NCI-H128 (cell line): ENCODE measurements at regions not wholly inside any gene's neighbourhood (a gene's known extent, or its start where the extent isn't known, plus 50 kb on each side); places are given as distances from the start of the nearest gene placed in this dataset.
"Not testable (repeated sequence)": the region's sequence is repeated elsewhere in the genome, so short reads cannot be mapped to it uniquely, and the experiment has no call there.

Source experiments
- DNase-seq: peaks from one replicate; lab custom pipeline; 2025; ENCODE audit not compliant: unreplicated experiment; lab: John Stamatoyannopoulos, UW

- DNase-seq = no peak
These were observed 296.5 kb downstream of the MTX2 start for GRCh38 chr2:176565641-176566323.

- no peak for DNase-seq
These were observed 297.3 kb downstream of the MTX2 start for GRCh38 chr2:176566496-176566895.

GRCh38 chr2:176566961-176567360 lies 297.7 kb downstream of the MTX2 start:
- no peak for DNase-seq

- no peak for DNase-seq
These were observed 298.1 kb downstream of the MTX2 start for GRCh38 chr2:176567361-176567760.

- DNase-seq = no peak
These were observed 300.3 kb downstream of the MTX2 start for GRCh38 chr2:176569574-176569973.

GRCh38 chr2:176573612-176574483 lies 304.6 kb downstream of the MTX2 start:
- DNase-seq = no peak

GRCh38 chr2:176574484-176575236 lies 305.4 kb downstream of the MTX2 start:
- no peak for DNase-seq

GRCh38 chr2:176575237-176575744 lies 306.0 kb downstream of the MTX2 start:
- DNase-seq = no peak

GRCh38 chr2:176577054-176577453 lies 307.8 kb downstream of the MTX2 start:
- DNase-seq = no peak

GRCh38 chr2:176578292-176578691 lies 309.1 kb downstream of the MTX2 start:
- not testable (repeated sequence) for DNase-seq

GRCh38 chr2:176579608-176580007 lies 310.4 kb downstream of the MTX2 start:
- DNase-seq = no peak

- DNase-seq = no peak
These were observed 312.4 kb downstream of the MTX2 start for GRCh38 chr2:176581557-176582165.

GRCh38 chr2:176582176-176582575 lies 312.9 kb downstream of the MTX2 start:
- DNase-seq = no peak

- no peak for DNase-seq
These were observed 313.8 kb downstream of the MTX2 start for GRCh38 chr2:176582990-176583481.

GRCh38 chr2:176583607-176584006 lies 314.4 kb downstream of the MTX2 start:
- DNase-seq = no peak

- no peak for DNase-seq
These were observed 315.1 kb downstream of the MTX2 start for GRCh38 chr2:176584333-176584732.

- no peak for DNase-seq
These were observed 316.0 kb downstream of the MTX2 start for GRCh38 chr2:176585291-176585690.

GRCh38 chr2:176585791-176586190 lies 316.5 kb downstream of the MTX2 start:
- DNase-seq = no peak

GRCh38 chr2:176589287-176589686 lies 320.0 kb downstream of the MTX2 start:
- DNase-seq = no peak

- no peak for DNase-seq
These were observed 320.7 kb downstream of the MTX2 start for GRCh38 chr2:176589825-176590440.
